A549 (cell line): ENCODE measurements at regions not wholly inside any gene's neighbourhood (a gene's known extent, or its start where the extent isn't known, plus 50 kb on each side); places are given as distances from the start of the nearest gene placed in this dataset.

Source experiments
- HDAC2 ChIP-seq: fragments of 200-600 bp; sonication (generic); IDR thresholded peaks from 2 replicates; pipeline ENCODE4 v1.6.1; 2016
- JUN ChIP-seq, 2 experiments: fragments of >200 bp; sonication (Bioruptor Twin); formaldehyde crosslinking; IDR thresholded peaks; 2 replicates in 1 of 2; 3 replicates in 1 of 2; pipeline ENCODE4 v1.6.1; 2016 to 2017
- POLR2A ChIP-seq: IDR thresholded peaks from 2 replicates; pipeline ENCODE4 v1.6.1; 2012; ENCODE audit warnings: mild to moderate bottlenecking, low read length
- RCOR1 ChIP-seq: fragments of 150-350 bp; IDR thresholded peaks from 2 replicates; pipeline ENCODE4 v1.6.1; 2014; ENCODE audit warnings: antibody characterized with exemption, low read length, low read depth
- TF ChIP-seq, protein P1 (sequence below): fragments of >200 bp; sonication (Bioruptor Twin); formaldehyde crosslinking; IDR thresholded peaks from 3 replicates; pipeline ENCODE4 v1.5.1; 2016
- TF ChIP-seq, protein P2 (sequence below): IDR thresholded peaks from 2 replicates; pipeline ENCODE4 v1.6.1; 2012; ENCODE audit warnings: low read depth, borderline replicate concordance

DNA sequence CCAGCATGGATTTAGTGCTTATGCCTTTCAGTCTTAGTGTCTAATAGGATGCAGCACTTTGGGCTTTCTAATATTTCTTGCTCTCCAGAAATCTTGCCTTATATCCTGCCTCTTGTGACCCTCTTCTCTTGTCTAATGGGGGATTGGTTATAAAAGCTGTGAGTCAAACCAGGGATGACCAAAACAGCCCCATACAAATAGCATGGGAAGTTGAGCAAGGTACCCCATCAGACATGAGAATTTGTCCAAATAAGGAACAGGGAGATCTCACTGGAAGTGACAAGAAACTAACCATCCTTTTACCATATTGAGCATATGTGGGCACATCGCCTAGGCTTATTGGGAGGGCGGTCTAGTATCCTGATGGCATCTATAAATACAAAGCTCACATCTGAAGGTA lies 78.8 kb upstream of the BZW1 start:
- TF ChIP-seq RCOR1 (no peak), POLR2A (no peak), HDAC2 (no peak), JUN (IDR thresholded peaks at IDR 0.05) (no peak)
- TF ChIP-seq, protein P1, sequence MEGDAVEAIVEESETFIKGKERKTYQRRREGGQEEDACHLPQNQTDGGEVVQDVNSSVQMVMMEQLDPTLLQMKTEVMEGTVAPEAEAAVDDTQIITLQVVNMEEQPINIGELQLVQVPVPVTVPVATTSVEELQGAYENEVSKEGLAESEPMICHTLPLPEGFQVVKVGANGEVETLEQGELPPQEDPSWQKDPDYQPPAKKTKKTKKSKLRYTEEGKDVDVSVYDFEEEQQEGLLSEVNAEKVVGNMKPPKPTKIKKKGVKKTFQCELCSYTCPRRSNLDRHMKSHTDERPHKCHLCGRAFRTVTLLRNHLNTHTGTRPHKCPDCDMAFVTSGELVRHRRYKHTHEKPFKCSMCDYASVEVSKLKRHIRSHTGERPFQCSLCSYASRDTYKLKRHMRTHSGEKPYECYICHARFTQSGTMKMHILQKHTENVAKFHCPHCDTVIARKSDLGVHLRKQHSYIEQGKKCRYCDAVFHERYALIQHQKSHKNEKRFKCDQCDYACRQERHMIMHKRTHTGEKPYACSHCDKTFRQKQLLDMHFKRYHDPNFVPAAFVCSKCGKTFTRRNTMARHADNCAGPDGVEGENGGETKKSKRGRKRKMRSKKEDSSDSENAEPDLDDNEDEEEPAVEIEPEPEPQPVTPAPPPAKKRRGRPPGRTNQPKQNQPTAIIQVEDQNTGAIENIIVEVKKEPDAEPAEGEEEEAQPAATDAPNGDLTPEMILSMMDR: no peak
- TF ChIP-seq, protein P2, sequence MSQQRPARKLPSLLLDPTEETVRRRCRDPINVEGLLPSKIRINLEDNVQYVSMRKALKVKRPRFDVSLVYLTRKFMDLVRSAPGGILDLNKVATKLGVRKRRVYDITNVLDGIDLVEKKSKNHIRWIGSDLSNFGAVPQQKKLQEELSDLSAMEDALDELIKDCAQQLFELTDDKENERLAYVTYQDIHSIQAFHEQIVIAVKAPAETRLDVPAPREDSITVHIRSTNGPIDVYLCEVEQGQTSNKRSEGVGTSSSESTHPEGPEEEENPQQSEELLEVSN: no peak
